HL-60 (cell line): ENCODE measurements at regions not wholly inside any gene's neighbourhood (a gene's known extent, or its start where the extent isn't known, plus 50 kb on each side); places are given as distances from the start of the nearest gene placed in this dataset.

ENCODE experiments used
- DNase-seq, 2 experiments: peaks; one replicate each; pipeline ENCODE4 v3.0.0-alpha.2; 2010 to 2020; ENCODE audit warnings: low read depth in 1 of 2, low spot score in 1 of 2
- H3K27ac ChIP-seq: fragments of 250-450 bp; sonication (Bioruptor Pico); replicated peaks from 2 replicates; pipeline ENCODE4 v1.5.1; 2020; ENCODE audit warnings: mild to moderate bottlenecking, moderate library complexity
- H3K27me3 ChIP-seq: fragments of 250-450 bp; sonication (Bioruptor Pico); 2 replicates; pipeline ENCODE4 v1.5.1; 2021; ENCODE audit warnings: mild to moderate bottlenecking, moderate library complexity; ENCODE audit not compliant: insufficient read depth, poor library complexity, severe bottlenecking
- H3K4me3 ChIP-seq: replicated peaks from 2 replicates; pipeline ENCODE4 v1.5.1; 2011; ENCODE audit warnings: mild to moderate bottlenecking, control low read depth, low read length; ENCODE audit not compliant: insufficient read depth
- GABPA ChIP-seq: IDR thresholded peaks from 2 replicates; pipeline ENCODE4 v1.6.1; 2012; ENCODE audit warnings: low read depth
- POLR2AphosphoS5 ChIP-seq: IDR thresholded peaks from 2 replicates; pipeline ENCODE4 v1.6.1; 2012; ENCODE audit warnings: low read depth
- REST ChIP-seq: IDR thresholded peaks from 2 replicates; pipeline ENCODE4 v1.6.1; 2012; ENCODE audit warnings: low read depth; ENCODE audit not compliant: insufficient replicate concordance
- SPI1 ChIP-seq: IDR thresholded peaks from 2 replicates; pipeline ENCODE4 v1.6.1; 2012; ENCODE audit warnings: low read depth, mild to moderate bottlenecking, borderline replicate concordance
- TF ChIP-seq, protein P1 (sequence below): IDR thresholded peaks from one replicate; pipeline ENCODE4 v1.5.1; 2011; ENCODE audit warnings: low read length, control low read depth, inconsistent platforms; ENCODE audit not compliant: insufficient read depth

- H3K4me3 ChIP-seq = no peak overlapping the region
- H3K27ac ChIP-seq = no peak overlapping the region
- no peak for DNase-seq
- TF ChIP-seq POLR2AphosphoS5 (no peak), GABPA (no peak), REST (no peak), SPI1 (no peak)
- TF ChIP-seq, protein P1, sequence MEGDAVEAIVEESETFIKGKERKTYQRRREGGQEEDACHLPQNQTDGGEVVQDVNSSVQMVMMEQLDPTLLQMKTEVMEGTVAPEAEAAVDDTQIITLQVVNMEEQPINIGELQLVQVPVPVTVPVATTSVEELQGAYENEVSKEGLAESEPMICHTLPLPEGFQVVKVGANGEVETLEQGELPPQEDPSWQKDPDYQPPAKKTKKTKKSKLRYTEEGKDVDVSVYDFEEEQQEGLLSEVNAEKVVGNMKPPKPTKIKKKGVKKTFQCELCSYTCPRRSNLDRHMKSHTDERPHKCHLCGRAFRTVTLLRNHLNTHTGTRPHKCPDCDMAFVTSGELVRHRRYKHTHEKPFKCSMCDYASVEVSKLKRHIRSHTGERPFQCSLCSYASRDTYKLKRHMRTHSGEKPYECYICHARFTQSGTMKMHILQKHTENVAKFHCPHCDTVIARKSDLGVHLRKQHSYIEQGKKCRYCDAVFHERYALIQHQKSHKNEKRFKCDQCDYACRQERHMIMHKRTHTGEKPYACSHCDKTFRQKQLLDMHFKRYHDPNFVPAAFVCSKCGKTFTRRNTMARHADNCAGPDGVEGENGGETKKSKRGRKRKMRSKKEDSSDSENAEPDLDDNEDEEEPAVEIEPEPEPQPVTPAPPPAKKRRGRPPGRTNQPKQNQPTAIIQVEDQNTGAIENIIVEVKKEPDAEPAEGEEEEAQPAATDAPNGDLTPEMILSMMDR = no peak
- H3K27me3 ChIP-seq = no peaks in the 10 kb centered on the region
Measured at GRCh38 chr4:130183766-130184165, 1087.8 kb downstream of the C4orf33 start.

DNA sequence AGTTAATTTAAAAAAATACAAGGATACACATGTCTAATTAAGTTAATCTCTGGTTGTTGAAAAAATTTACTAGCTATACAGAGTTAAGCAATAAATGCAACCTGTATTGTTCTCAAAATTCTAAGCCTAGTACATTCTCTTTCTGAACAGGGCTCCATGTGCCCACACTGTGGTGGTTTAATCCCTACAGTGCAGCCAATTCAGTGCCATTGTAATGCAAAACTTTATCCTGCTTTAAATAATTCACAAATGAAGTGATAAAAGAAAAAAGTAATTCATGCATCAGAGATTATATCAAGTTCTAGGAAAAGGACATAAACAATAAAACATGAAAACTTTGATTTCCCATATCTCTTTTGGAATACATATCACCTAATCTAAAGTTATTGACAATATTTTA lies 1089.2 kb downstream of the C4orf33 start:
- TF ChIP-seq POLR2AphosphoS5 = no peak
- TF ChIP-seq REST = no peak
- TF ChIP-seq, protein P1 = no peak
- no peak for TF ChIP-seq SPI1
- TF ChIP-seq GABPA = no peak
- H3K27ac ChIP-seq = no peak overlapping the region
- no peak overlapping the region for H3K4me3 ChIP-seq
- no peak for DNase-seq
- H3K27me3 ChIP-seq = no peaks in the 10 kb centered on the region

DNA sequence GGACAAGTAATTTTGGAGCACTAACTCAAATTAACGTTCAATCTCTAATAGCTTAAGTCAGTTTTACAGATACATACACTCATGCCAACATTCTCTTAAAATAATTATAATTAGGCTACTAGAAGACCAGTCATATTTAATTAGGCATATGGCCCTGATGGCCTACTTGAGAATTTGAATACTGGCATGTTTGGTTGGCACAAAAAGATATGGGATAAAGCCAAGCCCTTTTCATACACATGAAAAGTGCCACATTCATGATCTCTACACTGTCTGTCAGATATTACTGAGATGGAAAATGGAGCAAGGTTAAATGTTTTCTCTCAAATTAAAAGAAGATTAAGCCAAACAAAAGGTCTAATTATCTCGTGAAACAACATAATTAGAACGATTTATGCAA lies 1091.0 kb downstream of the C4orf33 start:
- H3K27me3 ChIP-seq = no peaks in the 10 kb centered on the region
- DNase-seq = no peak

More for the DNA sequence above, 1091.0 kb downstream of the C4orf33 start:
- H3K27ac ChIP-seq = no peak overlapping the region
- no peak overlapping the region for H3K4me3 ChIP-seq
- no peak for TF ChIP-seq REST
- TF ChIP-seq, protein P1 = no peak
- TF ChIP-seq SPI1 = no peak
